Fibroblast of villous mesenchyme (primary cell): ENCODE measurements at regions not wholly inside any gene's neighbourhood (a gene's known extent, or its start where the extent isn't known, plus 50 kb on each side); places are given as distances from the start of the nearest gene placed in this dataset.

Source experiments
- DNase-seq: peaks from one replicate; pipeline ENCODE4 v3.0.0-alpha.2; 2010; ENCODE audit warnings: low read depth
- H3K4me3 ChIP-seq: 2 replicates; pipeline ENCODE4 v1.5.1; 2011; ENCODE audit warnings: low read depth, mild to moderate bottlenecking, low read length
- CTCF ChIP-seq: IDR thresholded peaks from 2 replicates; pipeline ENCODE4 v1.5.1; 2012; ENCODE audit warnings: low read depth, mild to moderate bottlenecking, low read length; ENCODE audit not compliant: insufficient read depth

GRCh38 chr2:176484838-176485237 is 215.6 kb downstream of the MTX2 start:
- DNase-seq, result peak; percentile 21
- no peak overlapping the region for H3K4me3 ChIP-seq
- TF ChIP-seq CTCF, result no peak

GRCh38 chr2:176488431-176488830 is 219.2 kb downstream of the MTX2 start:
- peak; percentile 35 for DNase-seq
- no peak for TF ChIP-seq CTCF
- no peak overlapping the region for H3K4me3 ChIP-seq

- TF ChIP-seq CTCF, result no peak
- H3K4me3 ChIP-seq, result no peak overlapping the region
- DNase-seq, result peak; percentile 51
Observed at GRCh38 chr2:176490061-176490861, 221.0 kb downstream of the MTX2 start.

GRCh38 chr2:176491172-176491904 is 222.1 kb downstream of the MTX2 start:
- no peak for TF ChIP-seq CTCF
- peak; percentile 98 for DNase-seq
- H3K4me3 ChIP-seq, result no peak overlapping the region

- H3K4me3 ChIP-seq, result no peak overlapping the region
- no peak for DNase-seq
- TF ChIP-seq CTCF, result no peak
Observed at GRCh38 chr2:176492583-176492982, 223.3 kb downstream of the MTX2 start.

GRCh38 chr2:176493226-176493825 is 224.1 kb downstream of the MTX2 start:
- no peak for TF ChIP-seq CTCF
- H3K4me3 ChIP-seq, result no peak overlapping the region
- no peak for DNase-seq
